Stomach (tissue), 4 donors: ENCODE measurements at regions not wholly inside any gene's neighbourhood (a gene's known extent, or its start where the extent isn't known, plus 50 kb on each side); places are given as distances from the start of the nearest gene placed in this dataset.

Experiments
- POLR2A ChIP-seq, 4 donors: fragments of 450-650 bp; IDR thresholded peaks; one replicate each; pipeline ENCODE4 v1.6.1; 2016; ENCODE audit warnings: antibody characterized with exemption in 4 of 4, control low read depth in 2 of 4, mild to moderate bottlenecking in 1 of 4, moderate library complexity in 1 of 4
- TF ChIP-seq, protein P1 (sequence below), 7 experiments: fragments of 450-650 bp in 4 of 7; fragments of 200-600 bp in 3 of 7; sonication (generic) in 3 of 7; IDR thresholded peaks; one replicate each; pipeline ENCODE4 v1.5.1; 2016 to 2019; ENCODE audit warnings: antibody characterized with exemption in 7 of 7, control low read depth in 2 of 7, mild to moderate bottlenecking in 1 of 7

DNA sequence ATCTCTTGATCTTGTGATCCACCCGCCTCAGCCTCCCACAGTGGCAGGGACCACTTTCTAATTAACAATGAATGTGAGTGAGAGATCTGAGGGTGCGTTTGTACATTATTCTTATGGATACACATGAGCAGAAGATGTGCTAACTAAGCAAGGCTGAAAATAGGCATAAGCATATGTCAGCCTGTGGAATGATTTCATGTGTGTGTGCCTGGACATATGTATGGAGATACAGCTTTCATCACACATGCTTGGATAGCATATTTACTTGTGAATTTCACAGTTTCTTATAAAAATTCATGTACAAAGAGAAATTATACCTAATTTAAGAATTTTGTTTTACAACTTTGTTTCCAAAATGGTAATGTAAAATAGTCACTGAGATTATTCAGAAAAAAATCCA is 565.6 kb downstream of the MTRR start:
- TF ChIP-seq, protein P1, sequence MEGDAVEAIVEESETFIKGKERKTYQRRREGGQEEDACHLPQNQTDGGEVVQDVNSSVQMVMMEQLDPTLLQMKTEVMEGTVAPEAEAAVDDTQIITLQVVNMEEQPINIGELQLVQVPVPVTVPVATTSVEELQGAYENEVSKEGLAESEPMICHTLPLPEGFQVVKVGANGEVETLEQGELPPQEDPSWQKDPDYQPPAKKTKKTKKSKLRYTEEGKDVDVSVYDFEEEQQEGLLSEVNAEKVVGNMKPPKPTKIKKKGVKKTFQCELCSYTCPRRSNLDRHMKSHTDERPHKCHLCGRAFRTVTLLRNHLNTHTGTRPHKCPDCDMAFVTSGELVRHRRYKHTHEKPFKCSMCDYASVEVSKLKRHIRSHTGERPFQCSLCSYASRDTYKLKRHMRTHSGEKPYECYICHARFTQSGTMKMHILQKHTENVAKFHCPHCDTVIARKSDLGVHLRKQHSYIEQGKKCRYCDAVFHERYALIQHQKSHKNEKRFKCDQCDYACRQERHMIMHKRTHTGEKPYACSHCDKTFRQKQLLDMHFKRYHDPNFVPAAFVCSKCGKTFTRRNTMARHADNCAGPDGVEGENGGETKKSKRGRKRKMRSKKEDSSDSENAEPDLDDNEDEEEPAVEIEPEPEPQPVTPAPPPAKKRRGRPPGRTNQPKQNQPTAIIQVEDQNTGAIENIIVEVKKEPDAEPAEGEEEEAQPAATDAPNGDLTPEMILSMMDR (IDR thresholded peaks at IDR 0.05), result no peak
- no peak for TF ChIP-seq POLR2A (IDR thresholded peaks at IDR 0.05)
